ENCODE measurements at regions not wholly inside any gene's neighbourhood (a gene's known extent, or its start where the extent isn't known, plus 50 kb on each side); places are given as distances from the start of the nearest gene placed in this dataset.

- no peaks in the 10 kb centered on the region for H3K27me3 ChIP-seq (ENCODE audit: insufficient read depth, poor library complexity, severe bottlenecking)
- no peak overlapping the region for H3K27ac ChIP-seq (replicated peaks)
- H3K4me3 ChIP-seq (replicated peaks; ENCODE audit: insufficient read depth, low read length): no peak overlapping the region
- DNase-seq (ENCODE audit: low read depth in 1 of 2, low spot score in 1 of 2): no peak
- no peak for TF ChIP-seq SPI1 (IDR thresholded peaks at IDR 0.05; ENCODE audit: borderline replicate concordance, low read depth)
- TF ChIP-seq CTCF (IDR thresholded peaks at IDR 0.05; ENCODE audit: insufficient read depth, low read length): no peak
- TF ChIP-seq REST (IDR thresholded peaks at IDR 0.05; ENCODE audit: insufficient replicate concordance, low read depth): no peak
- TF ChIP-seq POLR2AphosphoS5 (IDR thresholded peaks at IDR 0.05; ENCODE audit: low read depth): no peak
- no peak for TF ChIP-seq GABPA (IDR thresholded peaks at IDR 0.05; ENCODE audit: low read depth)
These were observed 789.8 kb upstream of the API5 start for GRCh38 chr11:42521994-42522393.

GRCh38 chr11:42524534-42525227 lies 787.1 kb upstream of the API5 start:
- Histone ChIP-seq H3K4me3 (replicated peaks; ENCODE audit: insufficient read depth, low read length) (no peak overlapping the region), H3K27ac (replicated peaks) (no peak overlapping the region), H3K27me3 (ENCODE audit: insufficient read depth, poor library complexity, severe bottlenecking) (no peaks in the 10 kb centered on the region)
- DNase-seq (ENCODE audit: low read depth in 1 of 2, low spot score in 1 of 2): peak; percentile 11 to 52
- TF ChIP-seq GABPA (IDR thresholded peaks at IDR 0.05; ENCODE audit: low read depth): no peak
- peak; percentile 52 for TF ChIP-seq CTCF (IDR thresholded peaks at IDR 0.05; ENCODE audit: insufficient read depth, low read length)

GRCh38 chr11:42526426-42526825 lies 785.4 kb upstream of the API5 start:
- Histone ChIP-seq H3K27ac (replicated peaks) (no peak overlapping the region), H3K27me3 (ENCODE audit: insufficient read depth, poor library complexity, severe bottlenecking) (no peaks in the 10 kb centered on the region), H3K4me3 (replicated peaks; ENCODE audit: insufficient read depth, low read length) (no peak overlapping the region)
- TF ChIP-seq POLR2AphosphoS5 (IDR thresholded peaks at IDR 0.05; ENCODE audit: low read depth) (no peak), GABPA (IDR thresholded peaks at IDR 0.05; ENCODE audit: low read depth) (no peak), REST (IDR thresholded peaks at IDR 0.05; ENCODE audit: insufficient replicate concordance, low read depth) (no peak), CTCF (IDR thresholded peaks at IDR 0.05; ENCODE audit: insufficient read depth, low read length) (no peak), SPI1 (IDR thresholded peaks at IDR 0.05; ENCODE audit: borderline replicate concordance, low read depth) (no peak)
- no peak for DNase-seq (ENCODE audit: low read depth in 1 of 2, low spot score in 1 of 2)

- Histone ChIP-seq H3K27ac (replicated peaks) (no peak overlapping the region), H3K4me3 (replicated peaks; ENCODE audit: insufficient read depth, low read length) (no peak overlapping the region), H3K27me3 (ENCODE audit: insufficient read depth, poor library complexity, severe bottlenecking) (no peaks in the 10 kb centered on the region)
- TF ChIP-seq REST (IDR thresholded peaks at IDR 0.05; ENCODE audit: insufficient replicate concordance, low read depth): no peak
- no peak for TF ChIP-seq CTCF (IDR thresholded peaks at IDR 0.05; ENCODE audit: insufficient read depth, low read length)
- TF ChIP-seq GABPA (IDR thresholded peaks at IDR 0.05; ENCODE audit: low read depth): no peak
- TF ChIP-seq SPI1 (IDR thresholded peaks at IDR 0.05; ENCODE audit: borderline replicate concordance, low read depth): no peak
- no peak for TF ChIP-seq POLR2AphosphoS5 (IDR thresholded peaks at IDR 0.05; ENCODE audit: low read depth)
- DNase-seq (ENCODE audit: low read depth in 1 of 2, low spot score in 1 of 2): no peak
These were observed 783.3 kb upstream of the API5 start for GRCh38 chr11:42528471-42528870.
